ENCODE measurements at regions not wholly inside any gene's neighbourhood (a gene's known extent, or its start where the extent isn't known, plus 50 kb on each side); places are given as distances from the start of the nearest gene placed in this dataset.

GRCh38 chr12:59185295-59185694 is 265.0 kb upstream of the LRIG3 start:
- DNase-seq: no peak
- Histone ChIP-seq H3K9ac (ENCODE audit: extremely low read depth, low read length, poor library complexity, severe bottlenecking) (no peak overlapping the region), H3K4me1 (ENCODE audit: control insufficient read depth, insufficient read depth, low read length) (no peaks in the 10 kb centered on the region), H3K4me3 (ENCODE audit: low read length) (no peak overlapping the region), H3K9me3 (ENCODE audit: control insufficient read depth, low read length) (no peaks in the 10 kb centered on the region), H3K27ac (ENCODE audit: low read depth, low read length) (no peak overlapping the region), H3K36me3 (ENCODE audit: control insufficient read depth, insufficient read depth, low read length) (no peaks in the 10 kb centered on the region), H3K27me3 (ENCODE audit: control insufficient read depth, insufficient read depth, low read length, poor library complexity, severe bottlenecking) (no peaks in the 10 kb centered on the region)
- no peaks in the 10 kb centered on the region for H3K9me3 Mint-ChIP-seq
- TF ChIP-seq, protein P1, sequence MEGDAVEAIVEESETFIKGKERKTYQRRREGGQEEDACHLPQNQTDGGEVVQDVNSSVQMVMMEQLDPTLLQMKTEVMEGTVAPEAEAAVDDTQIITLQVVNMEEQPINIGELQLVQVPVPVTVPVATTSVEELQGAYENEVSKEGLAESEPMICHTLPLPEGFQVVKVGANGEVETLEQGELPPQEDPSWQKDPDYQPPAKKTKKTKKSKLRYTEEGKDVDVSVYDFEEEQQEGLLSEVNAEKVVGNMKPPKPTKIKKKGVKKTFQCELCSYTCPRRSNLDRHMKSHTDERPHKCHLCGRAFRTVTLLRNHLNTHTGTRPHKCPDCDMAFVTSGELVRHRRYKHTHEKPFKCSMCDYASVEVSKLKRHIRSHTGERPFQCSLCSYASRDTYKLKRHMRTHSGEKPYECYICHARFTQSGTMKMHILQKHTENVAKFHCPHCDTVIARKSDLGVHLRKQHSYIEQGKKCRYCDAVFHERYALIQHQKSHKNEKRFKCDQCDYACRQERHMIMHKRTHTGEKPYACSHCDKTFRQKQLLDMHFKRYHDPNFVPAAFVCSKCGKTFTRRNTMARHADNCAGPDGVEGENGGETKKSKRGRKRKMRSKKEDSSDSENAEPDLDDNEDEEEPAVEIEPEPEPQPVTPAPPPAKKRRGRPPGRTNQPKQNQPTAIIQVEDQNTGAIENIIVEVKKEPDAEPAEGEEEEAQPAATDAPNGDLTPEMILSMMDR (conservative IDR thresholded peaks at IDR 0.05): no peak
- no peak overlapping the region for H3K4me3 Mint-ChIP-seq
- no peak overlapping the region for H3K27ac Mint-ChIP-seq
- no peaks in the 10 kb centered on the region for H3K27me3 Mint-ChIP-seq (ENCODE audit: insufficient read depth)
- H3K4me1 Mint-ChIP-seq: no peaks in the 10 kb centered on the region
- 86 to 99% methylated on average over 1 to 4 of the region's 4 CpGs for WGBS, 2 experiments (ENCODE audit: insufficient coverage in 1 of 2, insufficient read length in 1 of 2)
- no peaks in the 10 kb centered on the region for H3K36me3 Mint-ChIP-seq (ENCODE audit: low read depth)

GRCh38 chr12:59182658-59183455 is 262.6 kb upstream of the LRIG3 start:
- no peak overlapping the region for H3K4me3 Mint-ChIP-seq
- TF ChIP-seq, protein P1 (conservative IDR thresholded peaks at IDR 0.05): no peak
- no peaks in the 10 kb centered on the region for H3K36me3 ChIP-seq (ENCODE audit: control insufficient read depth, insufficient read depth, low read length)
- no peak for DNase-seq
- 83 to 89% methylated on average over 3 of the region's 3 CpGs for WGBS, 2 experiments (ENCODE audit: insufficient coverage in 1 of 2, insufficient read length in 1 of 2)
- H3K27me3 Mint-ChIP-seq (ENCODE audit: insufficient read depth): no peaks in the 10 kb centered on the region
- H3K9me3 ChIP-seq (ENCODE audit: control insufficient read depth, low read length): no peaks in the 10 kb centered on the region
- no peaks in the 10 kb centered on the region for H3K4me1 Mint-ChIP-seq
- no peak overlapping the region for H3K4me3 ChIP-seq (ENCODE audit: low read length)
- H3K27ac ChIP-seq (ENCODE audit: low read depth, low read length): no peak overlapping the region
- no peaks in the 10 kb centered on the region for H3K4me1 ChIP-seq (ENCODE audit: control insufficient read depth, insufficient read depth, low read length)
- no peak overlapping the region for H3K27ac Mint-ChIP-seq
- H3K9me3 Mint-ChIP-seq: no peaks in the 10 kb centered on the region
- H3K9ac ChIP-seq (ENCODE audit: extremely low read depth, low read length, poor library complexity, severe bottlenecking): no peak overlapping the region
- no peaks in the 10 kb centered on the region for H3K27me3 ChIP-seq (ENCODE audit: control insufficient read depth, insufficient read depth, low read length, poor library complexity, severe bottlenecking)
- no peaks in the 10 kb centered on the region for H3K36me3 Mint-ChIP-seq (ENCODE audit: low read depth)

- Mint-ChIP-seq H3K27me3 (ENCODE audit: insufficient read depth) (no peaks in the 10 kb centered on the region), H3K4me3 (no peak overlapping the region), H3K36me3 (ENCODE audit: low read depth) (peaks cover 3% of the 10 kb centered on the region), H3K4me1 (no peaks in the 10 kb centered on the region), H3K27ac (no peak overlapping the region), H3K9me3 (peaks cover 3% of the 10 kb centered on the region)
- Histone ChIP-seq H3K9me3 (ENCODE audit: control insufficient read depth, low read length) (peaks cover under 1% of the 10 kb centered on the region), H3K36me3 (ENCODE audit: control insufficient read depth, insufficient read depth, low read length) (no peaks in the 10 kb centered on the region), H3K27me3 (ENCODE audit: control insufficient read depth, insufficient read depth, low read length, poor library complexity, severe bottlenecking) (no peaks in the 10 kb centered on the region), H3K4me1 (ENCODE audit: control insufficient read depth, insufficient read depth, low read length) (no peaks in the 10 kb centered on the region), H3K4me3 (ENCODE audit: low read length) (no peak overlapping the region), H3K27ac (ENCODE audit: low read depth, low read length) (no peak overlapping the region), H3K9ac (ENCODE audit: extremely low read depth, low read length, poor library complexity, severe bottlenecking) (no peak overlapping the region)
- TF ChIP-seq, protein P1 (conservative IDR thresholded peaks at IDR 0.05): no peak
- DNase-seq: no peak
- 80% methylated on average over 2 of the region's 4 CpGs; no CpG with 5 or more reads in 1 of the 2 experiments for WGBS, 2 experiments (ENCODE audit: insufficient coverage in 1 of 2, insufficient read length in 1 of 2)
These were observed 261.9 kb upstream of the LRIG3 start for GRCh38 chr12:59182191-59182590.

Data from endodermal cell (in vitro differentiated cells).